ENCODE measurements at regions not wholly inside any gene's neighbourhood (a gene's known extent, or its start where the extent isn't known, plus 50 kb on each side); places are given as distances from the start of the nearest gene placed in this dataset.

DNA sequence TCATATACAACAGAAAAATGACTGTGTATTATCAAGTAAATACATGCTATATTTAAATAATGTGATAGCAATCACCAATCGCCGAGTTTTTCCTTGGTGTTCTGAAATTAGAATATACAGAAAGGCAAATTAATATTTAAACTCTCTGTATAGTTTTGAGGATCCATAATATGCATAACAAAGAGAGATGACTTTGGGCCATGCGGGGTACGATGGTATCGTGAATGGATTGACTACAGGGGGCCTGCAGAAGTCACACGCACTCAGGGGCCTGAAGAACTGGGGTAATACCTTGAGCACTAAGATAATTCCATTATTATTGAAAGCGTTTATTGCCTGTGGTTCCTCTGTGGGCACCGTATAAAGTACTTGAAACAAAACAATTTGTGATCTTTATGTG, 314.0 kb downstream of the TEX29 start:
- no peaks in the 10 kb centered on the region for H3K36me3 ChIP-seq (ENCODE audit: insufficient read depth)
- H4K20me1 ChIP-seq (replicated peaks; ENCODE audit: insufficient read depth): no peaks in the 10 kb centered on the region
- DNase-seq (ENCODE audit: low spot score) (peak; percentile 11), ATAC-seq (peak; percentile 33)
- H3K36me3 Mint-ChIP-seq (ENCODE audit: low read depth): no peaks in the 10 kb centered on the region
- H3K27me3 Mint-ChIP-seq (ENCODE audit: insufficient read depth, low read depth, poor library complexity): peaks cover 10% of the 10 kb centered on the region
- peak overlapping the region; percentile 8; the same call in 1 of the 3 replicates for H3K4me3 Mint-ChIP-seq
- H3K4me3 ChIP-seq: no peak overlapping the region
- H3K27ac ChIP-seq (ENCODE audit: low read depth): no peak overlapping the region
- no peaks in the 10 kb centered on the region for H3K79me2 ChIP-seq (replicated peaks; ENCODE audit: insufficient read depth)
- no peaks in the 10 kb centered on the region for H3K27me3 ChIP-seq (ENCODE audit: insufficient read depth)
- H3K27ac Mint-ChIP-seq: no peak overlapping the region
- peaks cover 33% of the 10 kb centered on the region for H3K4me1 ChIP-seq (ENCODE audit: insufficient read depth)
- no peaks in the 10 kb centered on the region for H3K9me3 Mint-ChIP-seq
- no peaks in the 10 kb centered on the region for H3F3A ChIP-seq (replicated peaks; ENCODE audit: low read depth)
- no peaks in the 10 kb centered on the region for H3K9me2 ChIP-seq (ENCODE audit: insufficient read depth)
- peaks cover 49% of the 10 kb centered on the region for H3K4me1 Mint-ChIP-seq
- peak overlapping the region; percentile 3; the same call in 1 of the 2 replicates for H3K4me2 ChIP-seq
- TF ChIP-seq POLR2AphosphoS5 (IDR thresholded peaks at IDR 0.05; ENCODE audit: low read depth) (no peak), JUNB (IDR thresholded peaks at IDR 0.05; ENCODE audit: unreplicated experiment) (no peak), NANOG (IDR thresholded peaks at IDR 0.05; ENCODE audit: borderline replicate concordance) (peak; percentile 77), EZH2 (IDR thresholded peaks at IDR 0.05; ENCODE audit: low read depth, unreplicated experiment) (no peak)
- TF ChIP-seq, protein P1, sequence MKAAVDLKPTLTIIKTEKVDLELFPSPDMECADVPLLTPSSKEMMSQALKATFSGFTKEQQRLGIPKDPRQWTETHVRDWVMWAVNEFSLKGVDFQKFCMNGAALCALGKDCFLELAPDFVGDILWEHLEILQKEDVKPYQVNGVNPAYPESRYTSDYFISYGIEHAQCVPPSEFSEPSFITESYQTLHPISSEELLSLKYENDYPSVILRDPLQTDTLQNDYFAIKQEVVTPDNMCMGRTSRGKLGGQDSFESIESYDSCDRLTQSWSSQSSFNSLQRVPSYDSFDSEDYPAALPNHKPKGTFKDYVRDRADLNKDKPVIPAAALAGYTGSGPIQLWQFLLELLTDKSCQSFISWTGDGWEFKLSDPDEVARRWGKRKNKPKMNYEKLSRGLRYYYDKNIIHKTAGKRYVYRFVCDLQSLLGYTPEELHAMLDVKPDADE (IDR thresholded peaks at IDR 0.05): no peak
- TF ChIP-seq, protein P2, sequence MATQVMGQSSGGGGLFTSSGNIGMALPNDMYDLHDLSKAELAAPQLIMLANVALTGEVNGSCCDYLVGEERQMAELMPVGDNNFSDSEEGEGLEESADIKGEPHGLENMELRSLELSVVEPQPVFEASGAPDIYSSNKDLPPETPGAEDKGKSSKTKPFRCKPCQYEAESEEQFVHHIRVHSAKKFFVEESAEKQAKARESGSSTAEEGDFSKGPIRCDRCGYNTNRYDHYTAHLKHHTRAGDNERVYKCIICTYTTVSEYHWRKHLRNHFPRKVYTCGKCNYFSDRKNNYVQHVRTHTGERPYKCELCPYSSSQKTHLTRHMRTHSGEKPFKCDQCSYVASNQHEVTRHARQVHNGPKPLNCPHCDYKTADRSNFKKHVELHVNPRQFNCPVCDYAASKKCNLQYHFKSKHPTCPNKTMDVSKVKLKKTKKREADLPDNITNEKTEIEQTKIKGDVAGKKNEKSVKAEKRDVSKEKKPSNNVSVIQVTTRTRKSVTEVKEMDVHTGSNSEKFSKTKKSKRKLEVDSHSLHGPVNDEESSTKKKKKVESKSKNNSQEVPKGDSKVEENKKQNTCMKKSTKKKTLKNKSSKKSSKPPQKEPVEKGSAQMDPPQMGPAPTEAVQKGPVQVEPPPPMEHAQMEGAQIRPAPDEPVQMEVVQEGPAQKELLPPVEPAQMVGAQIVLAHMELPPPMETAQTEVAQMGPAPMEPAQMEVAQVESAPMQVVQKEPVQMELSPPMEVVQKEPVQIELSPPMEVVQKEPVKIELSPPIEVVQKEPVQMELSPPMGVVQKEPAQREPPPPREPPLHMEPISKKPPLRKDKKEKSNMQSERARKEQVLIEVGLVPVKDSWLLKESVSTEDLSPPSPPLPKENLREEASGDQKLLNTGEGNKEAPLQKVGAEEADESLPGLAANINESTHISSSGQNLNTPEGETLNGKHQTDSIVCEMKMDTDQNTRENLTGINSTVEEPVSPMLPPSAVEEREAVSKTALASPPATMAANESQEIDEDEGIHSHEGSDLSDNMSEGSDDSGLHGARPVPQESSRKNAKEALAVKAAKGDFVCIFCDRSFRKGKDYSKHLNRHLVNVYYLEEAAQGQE (IDR thresholded peaks at IDR 0.05; ENCODE audit: unreplicated experiment): no peak
- TF ChIP-seq, protein P3, sequence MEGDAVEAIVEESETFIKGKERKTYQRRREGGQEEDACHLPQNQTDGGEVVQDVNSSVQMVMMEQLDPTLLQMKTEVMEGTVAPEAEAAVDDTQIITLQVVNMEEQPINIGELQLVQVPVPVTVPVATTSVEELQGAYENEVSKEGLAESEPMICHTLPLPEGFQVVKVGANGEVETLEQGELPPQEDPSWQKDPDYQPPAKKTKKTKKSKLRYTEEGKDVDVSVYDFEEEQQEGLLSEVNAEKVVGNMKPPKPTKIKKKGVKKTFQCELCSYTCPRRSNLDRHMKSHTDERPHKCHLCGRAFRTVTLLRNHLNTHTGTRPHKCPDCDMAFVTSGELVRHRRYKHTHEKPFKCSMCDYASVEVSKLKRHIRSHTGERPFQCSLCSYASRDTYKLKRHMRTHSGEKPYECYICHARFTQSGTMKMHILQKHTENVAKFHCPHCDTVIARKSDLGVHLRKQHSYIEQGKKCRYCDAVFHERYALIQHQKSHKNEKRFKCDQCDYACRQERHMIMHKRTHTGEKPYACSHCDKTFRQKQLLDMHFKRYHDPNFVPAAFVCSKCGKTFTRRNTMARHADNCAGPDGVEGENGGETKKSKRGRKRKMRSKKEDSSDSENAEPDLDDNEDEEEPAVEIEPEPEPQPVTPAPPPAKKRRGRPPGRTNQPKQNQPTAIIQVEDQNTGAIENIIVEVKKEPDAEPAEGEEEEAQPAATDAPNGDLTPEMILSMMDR (conservative IDR thresholded peaks at IDR 0.05; ENCODE audit: low read depth in 2 of 2): no peak
- no peak overlapping the region for H2AFZ ChIP-seq

DNA sequence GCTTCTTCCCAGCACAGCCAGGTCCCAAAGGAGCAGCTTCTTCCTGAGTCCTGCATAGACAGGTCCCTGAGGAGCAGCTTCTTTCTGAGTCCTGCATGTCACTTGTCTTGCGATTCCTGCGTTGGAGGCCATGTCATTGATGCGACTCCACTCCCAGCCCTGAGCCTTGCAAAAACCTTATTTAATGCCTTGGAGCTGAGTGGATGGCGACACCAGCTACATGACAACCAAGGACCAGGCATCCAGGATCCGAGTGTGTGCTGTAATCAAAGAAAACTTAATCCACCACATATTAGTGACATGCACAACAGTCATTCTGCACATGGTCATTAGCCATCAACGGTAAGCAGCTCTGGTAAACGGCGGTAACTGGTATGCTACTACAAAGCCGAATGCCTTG, 315.8 kb downstream of the TEX29 start:
- H3K9me2 ChIP-seq (ENCODE audit: insufficient read depth): no peaks in the 10 kb centered on the region
- Mint-ChIP-seq H3K9me3 (no peaks in the 10 kb centered on the region), H3K27ac (no peak overlapping the region), H3K4me1 (peaks cover 53% of the 10 kb centered on the region), H3K36me3 (ENCODE audit: low read depth) (no peaks in the 10 kb centered on the region), H3K27me3 (ENCODE audit: insufficient read depth, low read depth, poor library complexity) (peaks cover 15% of the 10 kb centered on the region), H3K4me3 (no peak overlapping the region)
- H3F3A ChIP-seq (replicated peaks; ENCODE audit: low read depth): no peaks in the 10 kb centered on the region
- no peaks in the 10 kb centered on the region for H3K27me3 ChIP-seq (ENCODE audit: insufficient read depth)
- H3K36me3 ChIP-seq (ENCODE audit: insufficient read depth): no peaks in the 10 kb centered on the region
- H4K20me1 ChIP-seq (replicated peaks; ENCODE audit: insufficient read depth): no peaks in the 10 kb centered on the region
- H3K4me2 ChIP-seq: no peak overlapping the region
- DNase-seq (ENCODE audit: low spot score) (no peak), ATAC-seq (no peak)
- no peaks in the 10 kb centered on the region for H3K79me2 ChIP-seq (replicated peaks; ENCODE audit: insufficient read depth)
- no peak overlapping the region for H3K4me3 ChIP-seq
- H3K4me1 ChIP-seq (ENCODE audit: insufficient read depth): peaks cover 33% of the 10 kb centered on the region
- H2AFZ ChIP-seq: no peak overlapping the region
- H3K27ac ChIP-seq (ENCODE audit: low read depth): no peak overlapping the region
- TF ChIP-seq NANOG (IDR thresholded peaks at IDR 0.05; ENCODE audit: borderline replicate concordance): no peak
- no peak for TF ChIP-seq CREB1 (CRISPR knock-in tag; IDR thresholded peaks at IDR 0.05; ENCODE audit: low read depth)
- TF ChIP-seq, protein P4, sequence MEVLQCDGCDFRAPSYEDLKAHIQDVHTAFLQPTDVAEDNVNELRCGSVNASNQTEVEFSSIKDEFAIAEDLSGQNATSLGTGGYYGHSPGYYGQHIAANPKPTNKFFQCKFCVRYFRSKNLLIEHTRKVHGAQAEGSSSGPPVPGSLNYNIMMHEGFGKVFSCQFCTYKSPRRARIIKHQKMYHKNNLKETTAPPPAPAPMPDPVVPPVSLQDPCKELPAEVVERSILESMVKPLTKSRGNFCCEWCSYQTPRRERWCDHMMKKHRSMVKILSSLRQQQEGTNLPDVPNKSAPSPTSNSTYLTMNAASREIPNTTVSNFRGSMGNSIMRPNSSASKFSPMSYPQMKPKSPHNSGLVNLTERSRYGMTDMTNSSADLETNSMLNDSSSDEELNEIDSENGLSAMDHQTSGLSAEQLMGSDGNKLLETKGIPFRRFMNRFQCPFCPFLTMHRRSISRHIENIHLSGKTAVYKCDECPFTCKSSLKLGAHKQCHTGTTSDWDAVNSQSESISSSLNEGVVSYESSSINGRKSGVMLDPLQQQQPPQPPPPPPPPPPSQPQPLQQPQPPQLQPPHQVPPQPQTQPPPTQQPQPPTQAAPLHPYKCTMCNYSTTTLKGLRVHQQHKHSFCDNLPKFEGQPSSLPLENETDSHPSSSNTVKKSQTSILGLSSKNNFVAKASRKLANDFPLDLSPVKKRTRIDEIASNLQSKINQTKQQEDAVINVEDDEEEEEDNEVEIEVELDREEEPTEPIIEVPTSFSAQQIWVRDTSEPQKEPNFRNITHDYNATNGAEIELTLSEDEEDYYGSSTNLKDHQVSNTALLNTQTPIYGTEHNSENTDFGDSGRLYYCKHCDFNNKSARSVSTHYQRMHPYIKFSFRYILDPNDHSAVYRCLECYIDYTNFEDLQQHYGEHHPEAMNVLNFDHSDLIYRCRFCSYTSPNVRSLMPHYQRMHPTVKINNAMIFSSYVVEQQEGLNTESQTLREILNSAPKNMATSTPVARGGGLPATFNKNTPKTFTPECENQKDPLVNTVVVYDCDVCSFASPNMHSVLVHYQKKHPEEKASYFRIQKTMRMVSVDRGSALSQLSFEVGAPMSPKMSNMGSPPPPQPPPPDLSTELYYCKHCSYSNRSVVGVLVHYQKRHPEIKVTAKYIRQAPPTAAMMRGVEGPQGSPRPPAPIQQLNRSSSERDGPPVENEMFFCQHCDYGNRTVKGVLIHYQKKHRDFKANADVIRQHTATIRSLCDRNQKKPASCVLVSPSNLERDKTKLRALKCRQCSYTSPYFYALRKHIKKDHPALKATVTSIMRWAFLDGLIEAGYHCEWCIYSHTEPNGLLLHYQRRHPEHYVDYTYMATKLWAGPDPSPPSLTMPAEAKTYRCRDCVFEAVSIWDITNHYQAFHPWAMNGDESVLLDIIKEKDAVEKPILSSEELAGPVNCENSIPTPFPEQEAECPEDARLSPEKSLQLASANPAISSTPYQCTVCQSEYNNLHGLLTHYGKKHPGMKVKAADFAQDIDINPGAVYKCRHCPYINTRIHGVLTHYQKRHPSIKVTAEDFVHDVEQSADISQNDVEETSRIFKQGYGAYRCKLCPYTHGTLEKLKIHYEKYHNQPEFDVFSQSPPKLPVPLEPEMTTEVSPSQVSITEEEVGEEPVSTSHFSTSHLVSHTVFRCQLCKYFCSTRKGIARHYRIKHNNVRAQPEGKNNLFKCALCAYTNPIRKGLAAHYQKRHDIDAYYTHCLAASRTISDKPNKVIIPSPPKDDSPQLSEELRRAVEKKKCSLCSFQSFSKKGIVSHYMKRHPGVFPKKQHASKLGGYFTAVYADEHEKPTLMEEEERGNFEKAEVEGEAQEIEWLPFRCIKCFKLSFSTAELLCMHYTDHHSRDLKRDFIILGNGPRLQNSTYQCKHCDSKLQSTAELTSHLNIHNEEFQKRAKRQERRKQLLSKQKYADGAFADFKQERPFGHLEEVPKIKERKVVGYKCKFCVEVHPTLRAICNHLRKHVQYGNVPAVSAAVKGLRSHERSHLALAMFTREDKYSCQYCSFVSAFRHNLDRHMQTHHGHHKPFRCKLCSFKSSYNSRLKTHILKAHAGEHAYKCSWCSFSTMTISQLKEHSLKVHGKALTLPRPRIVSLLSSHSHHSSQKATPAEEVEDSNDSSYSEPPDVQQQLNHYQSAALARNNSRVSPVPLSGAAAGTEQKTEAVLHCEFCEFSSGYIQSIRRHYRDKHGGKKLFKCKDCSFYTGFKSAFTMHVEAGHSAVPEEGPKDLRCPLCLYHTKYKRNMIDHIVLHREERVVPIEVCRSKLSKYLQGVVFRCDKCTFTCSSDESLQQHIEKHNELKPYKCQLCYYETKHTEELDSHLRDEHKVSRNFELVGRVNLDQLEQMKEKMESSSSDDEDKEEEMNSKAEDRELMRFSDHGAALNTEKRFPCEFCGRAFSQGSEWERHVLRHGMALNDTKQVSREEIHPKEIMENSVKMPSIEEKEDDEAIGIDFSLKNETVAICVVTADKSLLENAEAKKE (CRISPR knock-in tag; IDR thresholded peaks at IDR 0.05): no peak
- no peak for TF ChIP-seq EZH2phosphoT487 (IDR thresholded peaks at IDR 0.05; ENCODE audit: unreplicated experiment)

All from GM23338 (cell line).